Osteocyte (in vitro differentiated cells): ENCODE measurements at regions not wholly inside any gene's neighbourhood (a gene's known extent, or its start where the extent isn't known, plus 50 kb on each side); places are given as distances from the start of the nearest gene placed in this dataset.

ENCODE experiments used
- DNase-seq: peaks from one replicate; pipeline ENCODE4 v3.0.0; 2021; ENCODE audit warnings: mixed read lengths; ENCODE audit not compliant: unreplicated experiment; ENCODE audit errors: extremely low spot score
- H3K27ac Mint-ChIP-seq: one replicate; pipeline ENCODE4 v1.8.0; 2021; ENCODE audit warnings: mild to moderate bottlenecking, mixed read lengths; ENCODE audit not compliant: unreplicated experiment
- H3K27me3 Mint-ChIP-seq: one replicate; pipeline ENCODE4 v1.8.0; 2021; ENCODE audit warnings: mixed read lengths; ENCODE audit not compliant: unreplicated experiment
- H3K36me3 Mint-ChIP-seq: one replicate; pipeline ENCODE4 v1.8.0; 2021; ENCODE audit warnings: mixed read lengths; ENCODE audit not compliant: unreplicated experiment
- H3K4me1 Mint-ChIP-seq: one replicate; pipeline ENCODE4 v1.8.0; 2021; ENCODE audit warnings: mixed read lengths; ENCODE audit not compliant: unreplicated experiment
- H3K4me3 Mint-ChIP-seq: one replicate; pipeline ENCODE4 v1.8.0; 2021; ENCODE audit warnings: mild to moderate bottlenecking, moderate library complexity, mixed read lengths; ENCODE audit not compliant: unreplicated experiment
- H3K9me3 Mint-ChIP-seq: one replicate; pipeline ENCODE4 v1.8.0; 2021; ENCODE audit warnings: mixed read lengths; ENCODE audit not compliant: unreplicated experiment
- TF ChIP-seq, protein P1 (sequence below): fragments of 200-600 bp; sonication (generic); IDR thresholded peaks from 2 replicates; pipeline ENCODE4 v1.5.0; 2021; ENCODE audit warnings: antibody characterized with exemption, mild to moderate bottlenecking, moderate library complexity

DNA sequence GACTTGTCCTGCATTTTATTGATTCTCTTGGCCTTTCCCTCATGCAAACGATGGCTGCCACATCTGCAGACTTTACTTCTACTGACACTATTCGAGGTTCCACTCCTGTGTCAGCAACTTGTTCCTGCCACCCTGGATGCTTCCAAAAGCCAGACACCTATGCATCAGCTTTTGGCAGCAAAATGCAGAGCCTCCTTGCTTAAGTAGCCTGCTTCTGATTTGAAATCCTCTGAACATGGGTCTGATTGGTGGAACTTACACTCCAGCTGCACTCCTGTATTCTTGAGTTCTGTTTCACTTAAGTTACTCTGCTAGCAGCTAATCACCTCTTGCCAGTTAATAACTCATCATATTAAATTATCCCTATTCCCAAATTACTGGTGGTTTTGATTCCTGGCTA is 152.1 kb upstream of the FMN2 start:
- Mint-ChIP-seq H3K9me3 (peaks cover 5% of the 10 kb centered on the region), H3K4me1 (peaks cover 20% of the 10 kb centered on the region), H3K36me3 (no peaks in the 10 kb centered on the region), H3K27me3 (no peaks in the 10 kb centered on the region), H3K27ac (peak overlapping the region; percentile 78), H3K4me3 (peak overlapping the region; percentile 30)
- TF ChIP-seq, protein P1, sequence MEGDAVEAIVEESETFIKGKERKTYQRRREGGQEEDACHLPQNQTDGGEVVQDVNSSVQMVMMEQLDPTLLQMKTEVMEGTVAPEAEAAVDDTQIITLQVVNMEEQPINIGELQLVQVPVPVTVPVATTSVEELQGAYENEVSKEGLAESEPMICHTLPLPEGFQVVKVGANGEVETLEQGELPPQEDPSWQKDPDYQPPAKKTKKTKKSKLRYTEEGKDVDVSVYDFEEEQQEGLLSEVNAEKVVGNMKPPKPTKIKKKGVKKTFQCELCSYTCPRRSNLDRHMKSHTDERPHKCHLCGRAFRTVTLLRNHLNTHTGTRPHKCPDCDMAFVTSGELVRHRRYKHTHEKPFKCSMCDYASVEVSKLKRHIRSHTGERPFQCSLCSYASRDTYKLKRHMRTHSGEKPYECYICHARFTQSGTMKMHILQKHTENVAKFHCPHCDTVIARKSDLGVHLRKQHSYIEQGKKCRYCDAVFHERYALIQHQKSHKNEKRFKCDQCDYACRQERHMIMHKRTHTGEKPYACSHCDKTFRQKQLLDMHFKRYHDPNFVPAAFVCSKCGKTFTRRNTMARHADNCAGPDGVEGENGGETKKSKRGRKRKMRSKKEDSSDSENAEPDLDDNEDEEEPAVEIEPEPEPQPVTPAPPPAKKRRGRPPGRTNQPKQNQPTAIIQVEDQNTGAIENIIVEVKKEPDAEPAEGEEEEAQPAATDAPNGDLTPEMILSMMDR = no peak
- no peak for DNase-seq

DNA sequence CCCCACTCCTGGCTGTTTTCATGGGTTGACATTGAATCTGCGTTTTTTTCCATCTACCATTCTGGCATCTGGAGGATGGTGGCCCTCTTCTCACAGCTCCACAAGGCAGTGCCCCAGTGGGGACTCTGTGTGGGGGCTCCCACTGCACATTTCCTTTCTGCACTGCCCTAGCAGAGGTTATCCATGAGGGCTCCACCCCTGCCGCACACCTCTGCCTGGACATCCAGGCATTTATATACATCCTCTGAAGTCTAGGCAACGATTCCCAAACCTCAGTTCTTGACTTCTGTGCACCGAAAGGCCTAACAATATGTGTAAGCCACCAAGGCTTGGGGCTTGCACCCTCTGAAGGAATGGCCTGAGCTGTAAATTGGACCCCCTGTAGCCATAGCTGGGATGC is 147.9 kb upstream of the FMN2 start:
- TF ChIP-seq, protein P1 = no peak
- no peaks in the 10 kb centered on the region for H3K36me3 Mint-ChIP-seq

DNA sequence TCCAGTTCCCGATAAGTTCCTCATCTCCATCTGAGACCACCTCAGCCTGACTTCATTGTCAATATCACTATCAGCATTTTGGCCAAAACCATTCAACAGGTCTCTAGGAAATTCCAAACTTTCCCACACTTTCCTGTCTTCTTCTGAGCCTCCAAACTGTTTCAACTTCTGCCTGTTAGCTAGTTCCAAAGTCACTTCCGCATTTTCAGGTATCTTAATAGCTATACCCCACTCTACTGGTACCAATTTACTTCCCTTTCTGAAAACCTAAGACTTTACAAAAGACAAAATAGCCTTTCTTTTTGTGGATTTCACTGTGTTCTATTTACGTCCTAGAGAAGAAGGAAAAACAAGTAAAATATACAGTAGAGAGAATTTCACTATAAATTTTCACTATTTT is 147.0 kb upstream of the FMN2 start:
- no peak overlapping the region for H3K4me3 Mint-ChIP-seq
- no peak overlapping the region for H3K27ac Mint-ChIP-seq
- peaks cover 8% of the 10 kb centered on the region for H3K4me1 Mint-ChIP-seq
- no peaks in the 10 kb centered on the region for H3K9me3 Mint-ChIP-seq
- no peaks in the 10 kb centered on the region for H3K36me3 Mint-ChIP-seq
- no peak for DNase-seq
- H3K27me3 Mint-ChIP-seq = no peaks in the 10 kb centered on the region
- TF ChIP-seq, protein P1 = no peak

More for the DNA sequence above, 147.9 kb upstream of the FMN2 start:
- H3K27me3 Mint-ChIP-seq = no peaks in the 10 kb centered on the region
- DNase-seq = no peak
- no peaks in the 10 kb centered on the region for H3K9me3 Mint-ChIP-seq
- H3K4me1 Mint-ChIP-seq = peaks cover 17% of the 10 kb centered on the region
- no peak overlapping the region for H3K27ac Mint-ChIP-seq
- no peak overlapping the region for H3K4me3 Mint-ChIP-seq

DNA sequence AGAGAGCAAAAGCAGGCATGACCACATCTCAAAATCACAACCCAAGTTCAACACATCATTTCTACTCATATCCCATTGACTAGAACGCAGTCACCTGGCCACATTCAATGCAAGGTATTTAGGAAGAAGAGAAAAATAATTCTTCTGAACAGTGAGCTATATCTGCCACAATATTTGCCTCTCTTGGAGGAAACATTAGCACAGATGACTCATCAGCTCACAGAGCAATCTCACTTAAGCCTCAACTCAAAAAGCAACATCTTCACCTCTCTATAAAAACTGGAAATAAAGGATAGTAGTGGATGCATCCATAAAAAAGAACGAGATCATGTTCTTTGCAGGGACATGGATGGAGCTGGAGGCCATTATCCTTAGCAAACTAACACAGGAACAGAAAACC is 143.9 kb upstream of the FMN2 start:
- no peaks in the 10 kb centered on the region for H3K27me3 Mint-ChIP-seq
- DNase-seq = no peak
- H3K9me3 Mint-ChIP-seq = no peaks in the 10 kb centered on the region
- TF ChIP-seq, protein P1 = no peak
- H3K4me3 Mint-ChIP-seq = no peak overlapping the region
- no peak overlapping the region for H3K27ac Mint-ChIP-seq
- H3K4me1 Mint-ChIP-seq = peaks cover 3% of the 10 kb centered on the region
- H3K36me3 Mint-ChIP-seq = no peaks in the 10 kb centered on the region

DNA sequence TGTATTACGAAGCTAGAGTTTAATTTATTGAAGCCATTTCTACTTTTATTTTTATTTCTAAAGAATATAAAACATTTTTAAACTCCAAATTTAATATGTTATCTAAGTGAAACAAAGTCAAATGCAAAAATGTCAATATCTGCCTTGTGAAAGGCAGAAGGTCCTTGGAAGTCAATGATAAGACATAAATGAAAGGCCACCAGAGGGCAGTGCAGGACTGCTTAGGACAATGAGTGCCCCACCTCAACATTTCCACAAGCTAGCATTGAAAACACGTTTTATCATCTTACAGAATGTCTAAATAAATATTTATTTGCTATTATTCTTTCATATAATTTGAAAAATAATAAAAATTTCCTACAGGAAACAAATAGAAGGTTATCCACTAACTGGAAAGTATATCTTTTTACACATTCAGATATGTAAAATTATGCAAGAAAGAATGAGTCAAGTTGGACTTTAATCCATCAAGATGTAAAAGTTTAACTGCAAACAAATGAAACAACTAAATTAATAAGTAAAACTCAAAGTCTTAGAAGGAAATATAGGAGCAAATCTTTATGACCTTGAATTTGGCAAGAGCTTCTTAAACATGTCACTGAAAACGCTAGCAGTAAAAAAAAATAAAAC is 140.1 kb upstream of the FMN2 start:
- TF ChIP-seq, protein P1 = peak; percentile 81
- H3K27me3 Mint-ChIP-seq = peaks cover 12% of the 10 kb centered on the region
- no peak overlapping the region for H3K27ac Mint-ChIP-seq
- no peaks in the 10 kb centered on the region for H3K9me3 Mint-ChIP-seq
- H3K4me3 Mint-ChIP-seq = no peak overlapping the region
- no peak for DNase-seq
- H3K4me1 Mint-ChIP-seq = peaks cover 3% of the 10 kb centered on the region
- no peaks in the 10 kb centered on the region for H3K36me3 Mint-ChIP-seq
